H9 (cell line): ENCODE measurements at regions not wholly inside any gene's neighbourhood (a gene's known extent, or its start where the extent isn't known, plus 50 kb on each side); places are given as distances from the start of the nearest gene placed in this dataset.

ENCODE experiments used
- DNase-seq: peaks from one replicate; pipeline ENCODE4 v3.0.0-alpha.2; 2017
- H2AFZ ChIP-seq: one replicate; pipeline ENCODE4 v1.6.1; 2013; ENCODE audit warnings: mild to moderate bottlenecking, low read length, control low read depth, moderate library complexity
- H2AK5ac ChIP-seq: 2 replicates; pipeline ENCODE4 v1.6.1; 2013; ENCODE audit warnings: low read length, control low read depth, mixed read lengths; ENCODE audit not compliant: insufficient read length
- H2BK120ac ChIP-seq: one replicate; pipeline ENCODE4 v1.6.1; 2013; ENCODE audit warnings: low read depth, mild to moderate bottlenecking, low read length, control low read depth, inconsistent platforms; ENCODE audit not compliant: poor library complexity, severe bottlenecking
- H2BK12ac ChIP-seq: 2 replicates; pipeline ENCODE4 v1.6.1; 2013; ENCODE audit warnings: low read length, control low read depth, mixed read lengths, low read depth; ENCODE audit not compliant: insufficient read length
- H2BK15ac ChIP-seq: 2 replicates; pipeline ENCODE4 v1.6.1; 2013; ENCODE audit warnings: low read depth, low read length, control low read depth
- H2BK20ac ChIP-seq: one replicate; pipeline ENCODE4 v1.6.1; 2013; ENCODE audit warnings: low read depth, mild to moderate bottlenecking, low read length, control low read depth, inconsistent platforms; ENCODE audit not compliant: poor library complexity, severe bottlenecking
- H2BK5ac ChIP-seq: 2 replicates; pipeline ENCODE4 v1.6.1; 2013; ENCODE audit warnings: low read length, control low read depth, mixed read lengths; ENCODE audit not compliant: insufficient read length
- H3K14ac ChIP-seq: 2 replicates; pipeline ENCODE4 v1.6.1; 2013; ENCODE audit warnings: low read length, control low read depth; ENCODE audit not compliant: insufficient read depth
- H3K18ac ChIP-seq: 2 replicates; pipeline ENCODE4 v1.6.1; 2013; ENCODE audit warnings: low read depth, mild to moderate bottlenecking, mixed read lengths, low read length, control low read depth; ENCODE audit not compliant: insufficient read length
- H3K23ac ChIP-seq: 2 replicates; pipeline ENCODE4 v1.6.1; 2013; ENCODE audit warnings: low read length, control low read depth, mixed read lengths, low read depth; ENCODE audit not compliant: insufficient read length
- H3K23me2 ChIP-seq: 2 replicates; pipeline ENCODE4 v1.6.1; 2013; ENCODE audit warnings: low read depth, mild to moderate bottlenecking, mixed read lengths, low read length, control low read depth; ENCODE audit not compliant: insufficient read length, poor library complexity, severe bottlenecking
- H3K27ac ChIP-seq: 2 replicates; pipeline ENCODE4 v1.5.1; 2013; ENCODE audit warnings: low read length, control low read depth, mixed read lengths, low read depth; ENCODE audit not compliant: insufficient read length
- H3K27me3 ChIP-seq: 2 replicates; pipeline ENCODE4 v1.6.1; 2013; ENCODE audit warnings: low read length, control low read depth, inconsistent platforms; ENCODE audit not compliant: insufficient read depth
- H3K4ac ChIP-seq: 2 replicates; pipeline ENCODE4 v1.6.1; 2013; ENCODE audit warnings: low read depth, mild to moderate bottlenecking, control low read depth, inconsistent platforms, low read length, moderate library complexity
- H3K4me1 ChIP-seq: 2 replicates; pipeline ENCODE4 v1.6.1; 2013; ENCODE audit warnings: low read length, control low read depth, inconsistent platforms; ENCODE audit not compliant: insufficient read depth
- H3K4me2 ChIP-seq: 2 replicates; pipeline ENCODE4 v1.6.1; 2013; ENCODE audit warnings: low read length, control low read depth, mixed read lengths; ENCODE audit not compliant: insufficient read length, insufficient read depth
- H3K56ac ChIP-seq: 2 replicates; pipeline ENCODE4 v1.6.1; 2013; ENCODE audit warnings: low read depth, mild to moderate bottlenecking, mixed read lengths, low read length, control low read depth; ENCODE audit not compliant: insufficient read length
- H3K79me1 ChIP-seq: 2 replicates; pipeline ENCODE4 v1.6.1; 2013; ENCODE audit warnings: low read depth, mild to moderate bottlenecking, moderate library complexity, low read length, control low read depth, inconsistent platforms; ENCODE audit not compliant: insufficient read depth, poor library complexity, severe bottlenecking
- H3K79me2 ChIP-seq: 2 replicates; pipeline ENCODE4 v1.6.1; 2013; ENCODE audit warnings: low read length, control low read depth, inconsistent platforms; ENCODE audit not compliant: insufficient read depth
- H3K9ac ChIP-seq: 2 replicates; pipeline ENCODE4 v1.6.1; 2013; ENCODE audit warnings: low read length, control low read depth, mixed read lengths; ENCODE audit not compliant: insufficient read length; ENCODE audit errors: extremely low read depth
- H3K9me3 ChIP-seq: one replicate; pipeline ENCODE4 v1.6.1; 2013; ENCODE audit warnings: low read depth, low read length, inconsistent platforms; ENCODE audit not compliant: control insufficient read depth
- H3T11ph ChIP-seq: one replicate; pipeline ENCODE4 v1.6.1; 2013; ENCODE audit warnings: mild to moderate bottlenecking, low read length, control low read depth, inconsistent platforms
- H4K20me1 ChIP-seq: one replicate; pipeline ENCODE4 v1.6.1; 2013; ENCODE audit not compliant: control insufficient read depth, insufficient read length, insufficient read depth
- H4K5ac ChIP-seq: 2 replicates; pipeline ENCODE4 v1.6.1; 2013; ENCODE audit warnings: low read depth, mild to moderate bottlenecking, mixed read lengths, low read length, control low read depth; ENCODE audit not compliant: insufficient read length
- H4K8ac ChIP-seq: replicated peaks from 2 replicates; pipeline ENCODE4 v1.6.1; 2013; ENCODE audit warnings: low read length, control low read depth, mixed read lengths, low read depth; ENCODE audit not compliant: insufficient read length
- H4K91ac ChIP-seq: 2 replicates; pipeline ENCODE4 v1.6.1; 2013; ENCODE audit warnings: low read depth, mild to moderate bottlenecking, moderate library complexity, mixed read lengths, low read length, control low read depth; ENCODE audit not compliant: insufficient read length
- H3K27ac Mint-ChIP-seq, 3 experiments: 2 replicates in 2 of 3; 3 replicates in 1 of 3; pipeline ENCODE4 v1.8.0; 2020 to 2021; ENCODE audit warnings: mixed read lengths in 3 of 3, mild to moderate bottlenecking in 1 of 3, moderate library complexity in 1 of 3
- H3K27me3 Mint-ChIP-seq: 2 replicates; pipeline ENCODE4 v1.8.0; 2021; ENCODE audit warnings: low read depth, mild to moderate bottlenecking, moderate library complexity, mixed read lengths
- H3K36me3 Mint-ChIP-seq, 3 experiments: 2 replicates in 2 of 3; 3 replicates in 1 of 3; pipeline ENCODE4 v1.8.0; 2020 to 2021; ENCODE audit warnings: low read depth in 3 of 3, mixed read lengths in 3 of 3; ENCODE audit not compliant: insufficient read depth in 1 of 3
- H3K4me1 Mint-ChIP-seq, 2 experiments: 2 replicates each; pipeline ENCODE4 v1.8.0; 2020; ENCODE audit warnings: mixed read lengths in 2 of 2
- H3K4me3 Mint-ChIP-seq, 2 experiments: 2 replicates in 1 of 2; 3 replicates in 1 of 2; pipeline ENCODE4 v1.8.0; 2020 to 2021; ENCODE audit warnings: mild to moderate bottlenecking in 2 of 2, mixed read lengths in 2 of 2, moderate library complexity in 1 of 2
- H3K9me3 Mint-ChIP-seq, 2 experiments: 2 replicates in 1 of 2; 3 replicates in 1 of 2; pipeline ENCODE4 v1.8.0; 2020; ENCODE audit warnings: mild to moderate bottlenecking in 2 of 2, mixed read lengths in 2 of 2, moderate library complexity in 1 of 2
- CTCF ChIP-seq: fragments of 200-600 bp; sonication (generic); conservative IDR thresholded peaks from 3 replicates; pipeline ENCODE4 v1.8.0; 2021; ENCODE audit warnings: antibody characterized with exemption, mild to moderate bottlenecking
- WGBS: extraction: QIAGEN DNeasy Blood & Tissue Kit; methylation state at CpG from one replicate; pipeline ENCODE4 v1.1.7; 2013; ENCODE audit warnings: missing lambda C conversion rate, low lambda C conversion rate, mixed read lengths; ENCODE audit not compliant: insufficient read length; ENCODE audit errors: extremely low coverage; 5-methylcytosine and 5-hydroxymethylcytosine counted together

- H3T11ph ChIP-seq, result no peak overlapping the region
- no peak overlapping the region for H3K4me2 ChIP-seq
- peaks cover 1% of the 10 kb centered on the region; the same call in 1 of the 2 replicates for H3K4me1 ChIP-seq
- H3K36me3 Mint-ChIP-seq, result peaks cover 1 to 8% (median 4%) of the 10 kb centered on the region in 3 experiments
- no peaks in the 10 kb centered on the region for H3K79me1 ChIP-seq
- peaks cover 14 to 28% of the 10 kb centered on the region in 2 experiments for H3K4me1 Mint-ChIP-seq
- H4K5ac ChIP-seq, result no peak overlapping the region
- H3K23ac ChIP-seq, result no peak overlapping the region
- no peak overlapping the region for H3K27ac Mint-ChIP-seq
- H3K4me3 Mint-ChIP-seq, result no peak overlapping the region
- no peak overlapping the region for H2BK15ac ChIP-seq
- H2BK120ac ChIP-seq, result no peak overlapping the region
- DNase-seq, result no peak
- WGBS, result no CpG with 5 or more reads among the region's 5 CpGs
- H3K27me3 Mint-ChIP-seq, result peaks cover 2% of the 10 kb centered on the region; the same call in 1 of the 2 replicates
- H3K9ac ChIP-seq, result no peak overlapping the region
- no peak overlapping the region for H3K4ac ChIP-seq
- H4K20me1 ChIP-seq, result no peaks in the 10 kb centered on the region
- peaks cover 7% of the 10 kb centered on the region in 2 experiments for H3K9me3 Mint-ChIP-seq
- H2AK5ac ChIP-seq, result no peak overlapping the region
- H3K56ac ChIP-seq, result no peak overlapping the region
- H3K27ac ChIP-seq, result no peak overlapping the region
- no peaks in the 10 kb centered on the region for H3K23me2 ChIP-seq
- H3K79me2 ChIP-seq, result no peaks in the 10 kb centered on the region
- H4K91ac ChIP-seq, result no peak overlapping the region
- H2BK20ac ChIP-seq, result no peak overlapping the region
- no peak overlapping the region for H2AFZ ChIP-seq
- no peak for TF ChIP-seq CTCF
- no peak overlapping the region for H3K14ac ChIP-seq
- no peak overlapping the region for H2BK12ac ChIP-seq
- no peaks in the 10 kb centered on the region for H3K27me3 ChIP-seq
- no peak overlapping the region for H3K18ac ChIP-seq
- H4K8ac ChIP-seq, result no peak overlapping the region
- peaks cover 1% of the 10 kb centered on the region for H3K9me3 ChIP-seq
- no peak overlapping the region for H2BK5ac ChIP-seq
Observed at GRCh38 chr17:72423286-72423589, 302.4 kb downstream of the SOX9 start.
